Transverse colon (tissue), 4 donors: ENCODE measurements at regions not wholly inside any gene's neighbourhood (a gene's known extent, or its start where the extent isn't known, plus 50 kb on each side); places are given as distances from the start of the nearest gene placed in this dataset.

ENCODE experiments used
- DNase-seq: peaks from one replicate; pipeline ENCODE4 v3.0.0-alpha.2; 2019
- H3K27ac ChIP-seq, 4 donors: fragments of 200-600 bp; sonication (generic); 2 replicates each; pipeline ENCODE4 v1.5.1; 2016 to 2018; ENCODE audit warnings: inconsistent platforms in 4 of 4
- H3K27me3 ChIP-seq: fragments of 200-600 bp; sonication (generic); 2 replicates; pipeline ENCODE4 v1.5.1; 2017; ENCODE audit warnings: inconsistent platforms
- H3K36me3 ChIP-seq, 4 donors: fragments of 200-600 bp; sonication (generic); 2 replicates each; pipeline ENCODE4 v1.5.1; 2017 to 2019; ENCODE audit warnings: inconsistent platforms in 4 of 4
- H3K4me1 ChIP-seq, 4 donors: fragments of 200-600 bp; sonication (generic); 2 replicates each; pipeline ENCODE4 v1.5.1; 2017 to 2020; ENCODE audit warnings: inconsistent platforms in 4 of 4
- H3K4me3 ChIP-seq, 4 donors: fragments of 200-600 bp; sonication (generic); 1 replicate in 1 of 4; 2 replicates in 3 of 4; pipeline versions ENCODE4 v1.5.1 to v1.6.1; 2017 to 2019; ENCODE audit warnings: inconsistent platforms in 4 of 4
- H3K9me3 ChIP-seq, 2 donors: fragments of 200-600 bp; sonication (generic); 2 replicates each; pipeline ENCODE4 v1.5.1; 2017 to 2019; ENCODE audit warnings: inconsistent platforms in 2 of 2
- CTCF ChIP-seq, 5 experiments: fragments of 200-600 bp in 3 of 5; fragments of 450-650 bp in 2 of 5; sonication (generic) in 3 of 5; IDR thresholded peaks; 1 replicate in 2 of 5; 2 replicates in 3 of 5; pipeline ENCODE4 v1.5.1; 2016 to 2017; ENCODE audit warnings: antibody characterized with exemption in 5 of 5, inconsistent platforms in 3 of 5, mild to moderate bottlenecking in 2 of 5, moderate library complexity in 1 of 5
- EP300 ChIP-seq: sonication (generic); formaldehyde crosslinking; IDR thresholded peaks from one replicate; pipeline ENCODE4 v1.6.1; 2017; ENCODE audit warnings: antibody characterized with exemption, low read depth
- POLR2A ChIP-seq: fragments of 450-650 bp; IDR thresholded peaks from one replicate; pipeline ENCODE4 v1.6.1; 2016; ENCODE audit warnings: antibody characterized with exemption, mild to moderate bottlenecking, moderate library complexity
- POLR2AphosphoS5 ChIP-seq, 3 donors: sonication (generic); formaldehyde crosslinking; IDR thresholded peaks; one replicate each; pipeline ENCODE4 v1.6.1; 2016; ENCODE audit warnings: antibody characterized with exemption in 3 of 3
- WGBS, 2 donors: methylation state at CpG; one replicate each; pipeline ENCODE4 v1.1.5; 2018; ENCODE audit warnings: low coverage in 1 of 2; 5-methylcytosine and 5-hydroxymethylcytosine counted together
- in situ Hi-C, 4 donors: fragments of 200-750 bp; cut with MboI; loops; one replicate each; pipeline versions ENCODE4 v1.15.0 to v1.15.1; 2017; ENCODE audit warnings: low sequenced_read_pairs in 3 of 4, low pct_ligation_motif_present in 1 of 4, low pct_unique_long_range_greater_than_20kb in 1 of 4
- intact Hi-C: fragments of 100-400 bp; cut with DNase I; formaldehyde crosslinking; loops from one replicate; pipeline ENCODE4 v1.15.1; 2023; ENCODE audit warnings: low total_unique reads

GRCh38 chr12:98222135-98222534 lies 293.3 kb upstream of the TMPO start:
- no peak overlapping the region for H3K4me3 ChIP-seq
- H3K4me1 ChIP-seq, result no peaks in the 10 kb centered on the region
- WGBS, 2 donors, result 61 to 63% methylated on average over 1 to 2 of the region's 2 CpGs
- DNase-seq, result no peak
- intact Hi-C loops (no loop called here), in situ Hi-C loops (no loop called here)
- H3K27me3 ChIP-seq, result no peaks in the 10 kb centered on the region
- no peaks in the 10 kb centered on the region for H3K9me3 ChIP-seq
- H3K27ac ChIP-seq, result no peak overlapping the region
- H3K36me3 ChIP-seq, result no peaks in the 10 kb centered on the region
- TF ChIP-seq EP300 (no peak), POLR2A (no peak), CTCF (IDR thresholded peaks at IDR 0.05) (no peak), POLR2AphosphoS5 (IDR thresholded peaks at IDR 0.05) (no peak)

- H3K27me3 ChIP-seq, result no peaks in the 10 kb centered on the region
- no peak for DNase-seq
- no peaks in the 10 kb centered on the region for H3K9me3 ChIP-seq
- no peak overlapping the region for H3K27ac ChIP-seq
- no peaks in the 10 kb centered on the region for H3K4me1 ChIP-seq
- intact Hi-C loops (no loop called here), in situ Hi-C loops (no loop called here)
- H3K4me3 ChIP-seq, result no peak overlapping the region
- H3K36me3 ChIP-seq, result no peaks in the 10 kb centered on the region
- TF ChIP-seq CTCF (IDR thresholded peaks at IDR 0.05) (no peak), EP300 (no peak), POLR2AphosphoS5 (IDR thresholded peaks at IDR 0.05) (no peak), POLR2A (no peak)
- WGBS, 2 donors, result 34 to 56% methylated on average over 4 to 5 of the region's 5 CpGs
These were observed 290.7 kb upstream of the TMPO start for GRCh38 chr12:98224584-98225221.

- no peaks in the 10 kb centered on the region for H3K36me3 ChIP-seq
- intact Hi-C loops (no loop called here), in situ Hi-C loops (no loop called here)
- no peak for DNase-seq
- H3K4me3 ChIP-seq, result no peak overlapping the region
- H3K27ac ChIP-seq, result no peak overlapping the region
- no peaks in the 10 kb centered on the region for H3K4me1 ChIP-seq
- H3K27me3 ChIP-seq, result no peaks in the 10 kb centered on the region
- no peaks in the 10 kb centered on the region for H3K9me3 ChIP-seq
- WGBS, 2 donors, result 65 to 74% methylated on average over 4 to 6 of the region's 6 CpGs
- no peak for TF ChIP-seq EP300
- TF ChIP-seq CTCF (IDR thresholded peaks at IDR 0.05), result peak in 3 of 5 experiments; percentile 7 to 14 (median 11)
These were observed 288.2 kb upstream of the TMPO start for GRCh38 chr12:98227162-98227561.

- H3K4me1 ChIP-seq, result no peaks in the 10 kb centered on the region
- H3K36me3 ChIP-seq, result no peaks in the 10 kb centered on the region
- in situ Hi-C loops, result no loop called here
- H3K27me3 ChIP-seq, result no peaks in the 10 kb centered on the region
- no peak overlapping the region for H3K4me3 ChIP-seq
- whole genome bisulfite sequencing, 2 donors, result 36 to 39% methylated on average over 8 of the region's 8 CpGs
- no peak for TF ChIP-seq CTCF (IDR thresholded peaks at IDR 0.05)
- no peak for TF ChIP-seq EP300
- no peak for TF ChIP-seq POLR2A
- TF ChIP-seq POLR2AphosphoS5 (IDR thresholded peaks at IDR 0.05), result no peak
- intact Hi-C loops, result no loop called here
- H3K27ac ChIP-seq, result no peak overlapping the region
- H3K9me3 ChIP-seq, result no peaks in the 10 kb centered on the region
- DNase-seq, result no peak
These were observed 286.5 kb upstream of the TMPO start for GRCh38 chr12:98228683-98229539.
